GM11168 (cell line): ENCODE measurements at regions not wholly inside any gene's neighbourhood (a gene's known extent, or its start where the extent isn't known, plus 50 kb on each side); places are given as distances from the start of the nearest gene placed in this dataset.
"Not testable (repeated sequence)": the region's sequence is repeated elsewhere in the genome, so short reads cannot be mapped to it uniquely, and the experiment has no call there.

Experiments used
- in situ Hi-C: fragments of 300-500 bp; cut with MboI; formaldehyde crosslinking; loops from one replicate; pipeline ENCODE4 v1.12.0; 2022; ENCODE audit warnings: low sequenced_read_pairs; ENCODE audit not compliant: unreplicated experiment

DNA sequence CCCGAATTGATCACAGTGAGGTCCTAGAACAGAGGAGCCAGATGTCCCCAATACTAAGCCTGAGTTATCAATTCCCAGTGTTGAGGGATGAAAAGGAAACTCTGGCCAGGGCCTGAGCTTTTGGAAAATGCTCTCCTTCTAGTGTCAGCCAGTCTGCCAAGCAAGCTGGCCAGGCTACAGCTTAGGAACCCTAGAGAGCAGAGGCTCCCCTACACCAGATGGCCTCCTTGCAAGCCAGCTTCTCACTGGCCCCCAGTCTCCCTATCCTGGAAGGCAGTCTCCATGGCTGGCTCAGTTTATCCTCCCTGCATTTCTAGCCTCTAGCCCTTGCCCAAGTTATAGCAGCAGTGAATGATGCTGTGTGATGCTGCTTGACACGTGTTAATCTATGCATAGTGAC is 204.7 kb upstream of the WWC1 start:
- in situ Hi-C loops: no loop called here

DNA sequence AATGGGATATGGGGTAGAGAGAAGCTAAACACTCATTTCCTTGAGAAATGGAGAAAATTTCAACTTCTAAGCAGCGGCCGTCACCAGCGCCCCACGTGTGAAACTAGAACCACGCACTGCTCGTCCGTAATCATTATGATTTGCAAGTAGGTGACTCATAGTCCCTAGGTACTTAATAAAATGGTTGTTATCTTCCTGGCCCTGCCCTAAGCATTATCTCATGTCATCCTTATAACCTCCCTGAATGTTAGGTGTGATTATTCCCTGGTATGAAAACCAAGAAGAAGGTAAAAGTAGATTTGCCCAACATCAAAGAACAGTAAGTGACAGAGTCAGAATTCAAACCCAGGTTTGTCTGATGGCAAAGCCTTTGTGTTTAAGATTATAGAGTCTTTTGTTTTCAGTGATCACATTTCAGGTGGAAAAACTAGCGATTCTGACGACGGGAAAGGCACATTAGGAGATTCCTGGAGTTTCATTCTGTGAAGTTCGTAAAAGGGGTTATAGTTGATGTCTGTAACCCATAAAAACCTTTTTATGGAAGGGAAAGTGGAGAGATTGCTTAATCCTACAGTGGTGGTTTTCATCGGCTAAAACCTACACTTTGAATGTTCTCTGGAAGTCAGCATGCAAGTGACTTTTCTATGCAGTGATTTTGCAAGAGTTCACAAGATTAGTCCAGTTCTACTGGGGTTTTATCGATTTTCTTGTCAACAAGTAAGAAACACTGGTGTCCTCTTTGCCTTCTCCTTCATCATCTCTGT is 202.9 kb upstream of the WWC1 start:
- in situ Hi-C loops: no loop called here

DNA sequence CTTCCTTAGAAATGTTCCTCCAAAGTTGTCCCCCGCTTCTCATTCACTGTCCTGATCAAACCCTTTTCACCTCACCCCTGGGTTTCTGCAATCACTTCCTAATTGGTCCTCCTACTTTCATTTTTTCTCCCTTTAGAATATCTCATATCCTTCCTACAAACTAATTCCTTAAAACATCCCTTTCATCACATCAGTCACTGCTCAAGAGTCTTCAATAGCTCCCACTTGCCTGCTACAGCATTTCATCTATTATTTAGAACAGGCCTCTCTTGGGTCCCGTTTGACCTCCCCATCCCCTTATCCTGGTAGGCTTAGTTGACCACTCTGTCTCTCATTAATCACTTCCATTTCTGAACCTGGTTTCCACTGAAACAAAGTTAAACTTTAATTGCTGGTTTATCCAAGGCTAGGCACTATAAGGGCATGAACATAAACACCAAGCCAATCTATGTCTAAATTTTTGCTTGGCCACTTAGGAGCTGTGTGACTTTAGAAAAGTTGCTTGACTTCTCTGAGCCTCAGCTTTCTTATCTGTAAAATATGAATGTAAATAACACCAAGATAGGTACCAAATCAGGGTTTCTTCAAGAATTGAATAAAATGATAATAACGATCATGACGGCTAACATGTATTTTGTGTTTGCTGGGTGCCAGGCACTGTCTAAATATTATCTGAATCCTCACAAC is 202.1 kb upstream of the WWC1 start:
- in situ Hi-C loops: no loop called here

- in situ Hi-C loops: no loop called here
Observed at GRCh38 chr5:168092209-168093185, 198.9 kb upstream of the WWC1 start.

DNA sequence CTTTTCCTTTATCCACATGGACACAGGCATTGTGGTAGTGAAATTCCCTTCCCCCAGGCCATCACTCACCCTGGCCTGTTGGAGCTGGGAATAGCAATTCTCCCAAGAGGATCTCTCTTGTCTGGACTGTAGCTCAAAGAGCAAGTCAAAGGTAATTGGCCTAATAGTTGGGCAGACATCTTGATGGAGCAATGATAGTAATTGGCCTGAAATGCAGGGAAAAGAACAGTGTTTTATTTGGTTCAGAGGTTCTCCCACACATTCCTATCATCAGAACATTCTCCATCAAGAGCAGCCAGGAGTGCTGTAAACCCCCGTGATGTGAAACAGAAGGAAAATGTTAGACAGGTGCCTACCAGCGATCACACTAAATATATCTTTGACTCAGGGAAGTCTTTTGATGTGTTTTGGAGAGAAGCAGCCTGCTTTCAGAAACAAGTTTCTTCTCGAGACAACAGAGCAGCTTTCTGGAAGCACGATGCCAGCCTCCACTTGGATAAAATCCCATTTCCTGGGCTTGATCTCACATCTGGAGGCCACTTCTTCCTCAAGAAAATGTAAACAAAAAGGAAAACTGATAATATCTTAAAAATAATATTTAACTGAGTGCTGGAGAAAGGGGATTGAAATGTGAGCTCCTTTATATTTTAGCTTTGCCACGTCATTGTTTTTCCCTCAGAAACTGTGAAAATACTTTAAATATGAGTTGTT is 198.1 kb upstream of the WWC1 start:
- in situ Hi-C loops: no loop called here

DNA sequence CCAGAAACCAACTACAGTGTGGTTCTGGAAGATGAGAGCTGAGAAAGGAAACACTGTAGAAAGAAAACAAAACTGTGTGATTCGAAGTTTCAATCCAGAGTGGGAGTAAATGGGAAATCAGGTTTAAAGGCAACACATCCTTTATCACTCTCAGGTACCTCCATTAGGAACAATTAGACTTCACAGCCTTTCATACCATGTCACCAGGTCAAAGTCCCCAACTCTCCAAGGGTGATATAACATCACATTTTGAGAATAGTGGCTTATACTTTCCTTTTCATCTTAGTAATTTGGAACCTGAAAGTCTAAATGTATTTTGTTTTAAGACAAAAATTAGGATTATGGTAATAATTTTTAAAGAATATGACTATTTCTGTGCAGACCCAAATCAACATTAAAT is 194.9 kb upstream of the WWC1 start:
- in situ Hi-C loops: no loop called here

GRCh38 chr5:168097876-168098653 is 193.4 kb upstream of the WWC1 start:
- in situ Hi-C loops: no loop called here

GRCh38 chr5:168101352-168101751 is 190.1 kb upstream of the WWC1 start:
- in situ Hi-C loops: no loop called here

DNA sequence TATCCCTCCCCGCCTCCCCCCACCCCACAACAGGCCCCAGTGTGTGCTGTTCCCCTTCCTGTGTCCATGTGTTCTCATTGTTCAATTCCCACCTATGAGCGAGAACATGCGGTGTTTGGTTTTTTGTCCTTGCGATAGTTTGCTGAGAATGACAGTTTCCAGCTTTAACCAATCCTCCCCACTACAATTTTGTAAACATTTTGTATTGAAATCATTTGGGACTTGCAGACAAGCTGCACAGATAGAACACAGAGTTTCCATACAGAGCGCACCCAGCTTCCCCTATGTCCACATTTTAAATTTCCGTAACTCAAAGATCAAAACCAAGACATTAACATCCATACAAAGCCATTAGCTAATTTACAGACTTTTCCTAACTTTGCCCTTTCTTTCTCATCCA is 188.4 kb upstream of the WWC1 start:
- in situ Hi-C loops: not testable (repeated sequence)

GRCh38 chr5:168104350-168104749 is 187.1 kb upstream of the WWC1 start:
- in situ Hi-C loops: no loop called here

DNA sequence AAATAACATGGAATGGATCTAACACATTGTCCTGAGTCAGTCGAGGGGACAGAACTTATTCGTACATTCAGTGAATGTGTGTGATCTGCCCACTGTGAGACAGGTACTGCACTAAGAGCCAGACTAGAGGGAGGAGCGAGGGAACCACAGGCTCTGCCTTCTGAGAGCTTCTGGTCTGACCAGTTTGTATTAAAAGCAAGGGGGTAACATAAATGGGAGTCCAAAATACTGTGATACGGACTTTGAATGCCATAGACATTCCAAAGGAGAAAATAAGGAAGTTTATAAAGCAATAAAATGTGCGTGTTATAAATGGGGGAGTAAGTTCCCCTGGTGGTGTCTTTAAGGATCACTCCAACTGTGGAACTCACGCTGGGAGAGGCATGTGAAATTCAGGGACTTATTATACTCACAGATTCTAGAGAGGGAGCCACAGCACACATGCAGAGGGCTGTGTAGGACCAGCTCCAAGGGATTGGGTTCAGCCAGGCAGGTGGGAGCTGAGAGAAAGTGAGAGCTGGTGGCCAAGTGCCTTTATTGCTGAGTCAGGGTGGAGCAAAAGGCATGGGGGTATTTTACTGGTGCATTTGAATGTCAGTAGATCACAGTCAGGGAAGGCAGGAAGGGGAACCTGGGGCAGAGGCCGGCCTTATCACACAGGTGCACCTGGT is 186.5 kb upstream of the WWC1 start:
- in situ Hi-C loops: no loop called here

- in situ Hi-C loops: no loop called here
Observed at GRCh38 chr5:168106008-168106761, 185.3 kb upstream of the WWC1 start.

GRCh38 chr5:168109441-168109840 is 182.0 kb upstream of the WWC1 start:
- in situ Hi-C loops: no loop called here

DNA sequence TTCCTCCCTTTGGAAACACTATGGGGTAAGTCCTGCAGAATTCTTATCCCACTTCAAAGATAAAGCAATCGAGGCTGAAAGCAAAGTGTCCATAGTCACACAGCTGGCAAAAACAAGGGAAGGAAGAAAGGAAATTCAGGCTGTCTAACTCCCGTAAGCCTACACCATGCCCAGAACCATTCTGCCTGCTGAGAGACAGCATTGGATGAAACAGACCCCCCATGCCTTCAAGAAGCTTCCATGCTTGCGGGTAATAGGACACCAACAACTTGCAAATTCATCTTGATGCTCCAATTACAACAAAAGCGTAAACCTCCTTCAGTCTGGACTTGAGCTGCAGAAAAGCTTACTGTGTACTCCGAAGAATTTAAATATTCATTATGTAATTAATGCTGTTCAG is 181.1 kb upstream of the WWC1 start:
- in situ Hi-C loops: loop anchor here (5.0 kb wide), 1 partner anchor 112 kb away; no protein-coding TSS in a partner anchor

- in situ Hi-C loops: loop anchor here (5.0 kb wide), 1 partner anchor 111 kb away; no protein-coding TSS in a partner anchor
Observed at GRCh38 chr5:168110870-168111832, 180.3 kb upstream of the WWC1 start.

GRCh38 chr5:168114444-168115017 is 176.9 kb upstream of the WWC1 start:
- in situ Hi-C loops: loop anchor here (5.0 kb wide), 1 partner anchor 108 kb away; no protein-coding TSS in a partner anchor
